ENCODE measurements at regions not wholly inside any gene's neighbourhood (a gene's known extent, or its start where the extent isn't known, plus 50 kb on each side); places are given as distances from the start of the nearest gene placed in this dataset.

- H3K4me3 Mint-ChIP-seq (ENCODE audit: unreplicated experiment) = no peak overlapping the region
- H3K4me1 ChIP-seq (ENCODE audit: insufficient read depth, low read length) = peaks cover 35% of the 10 kb centered on the region
- no peak overlapping the region for H3K9ac ChIP-seq (ENCODE audit: low read length)
- H3K27ac Mint-ChIP-seq (ENCODE audit: unreplicated experiment) = peak overlapping the region; percentile 12
- H3K4me3 ChIP-seq (ENCODE audit: insufficient read depth, low read depth, low read length) = no peak overlapping the region
- no peaks in the 10 kb centered on the region for H4K20me1 ChIP-seq (ENCODE audit: insufficient read depth, low read length)
- H3K9me3 ChIP-seq (ENCODE audit: insufficient read depth, low read depth, low read length) = no peaks in the 10 kb centered on the region
- no peak overlapping the region for H2AFZ ChIP-seq (ENCODE audit: low read depth, low read length)
- FAIRE-seq (no peak), DNase-seq (ENCODE audit: low read depth) (no peak)
- H3K27ac ChIP-seq (ENCODE audit: low read depth, low read length) = no peak overlapping the region
- no peaks in the 10 kb centered on the region for H3K36me3 Mint-ChIP-seq (ENCODE audit: low read depth, unreplicated experiment)
- no peaks in the 10 kb centered on the region for H3K36me3 ChIP-seq (ENCODE audit: insufficient read depth, low read length)
- H3K9me3 Mint-ChIP-seq (ENCODE audit: unreplicated experiment) = peaks cover 4% of the 10 kb centered on the region
- no peak overlapping the region for H3K4me2 ChIP-seq (ENCODE audit: low read length)
- H3K4me1 Mint-ChIP-seq (ENCODE audit: low read depth, unreplicated experiment) = peaks cover 31% of the 10 kb centered on the region
- H3K27me3 ChIP-seq (ENCODE audit: insufficient read depth, low read length) = no peaks in the 10 kb centered on the region
- TF ChIP-seq CTCF (IDR thresholded peaks at IDR 0.05; ENCODE audit: insufficient read depth, low read depth, low read length) (no peak), EZH2 (IDR thresholded peaks at IDR 0.05; ENCODE audit: insufficient read depth, low read length) (no peak)
- H3K79me2 ChIP-seq (ENCODE audit: insufficient read depth, low read length) = no peaks in the 10 kb centered on the region
- peaks cover 3% of the 10 kb centered on the region for H3K27me3 Mint-ChIP-seq (ENCODE audit: low read depth, unreplicated experiment)
Observed at GRCh38 chr15:100718075-100718980, 115.9 kb downstream of the ASB7 start.

GRCh38 chr15:100720406-100720967 is 118.1 kb downstream of the ASB7 start:
- Mint-ChIP-seq H3K27ac (ENCODE audit: unreplicated experiment) (peak overlapping the region; percentile 92), H3K27me3 (ENCODE audit: low read depth, unreplicated experiment) (peaks cover 3% of the 10 kb centered on the region), H3K4me1 (ENCODE audit: low read depth, unreplicated experiment) (peaks cover 39% of the 10 kb centered on the region), H3K36me3 (ENCODE audit: low read depth, unreplicated experiment) (no peaks in the 10 kb centered on the region), H3K9me3 (ENCODE audit: unreplicated experiment) (peaks cover 4% of the 10 kb centered on the region), H3K4me3 (ENCODE audit: unreplicated experiment) (no peak overlapping the region)
- Histone ChIP-seq H2AFZ (ENCODE audit: low read depth, low read length) (peak overlapping the region; percentile 65), H3K9ac (ENCODE audit: low read length) (peak overlapping the region; percentile 80), H3K9me3 (ENCODE audit: insufficient read depth, low read depth, low read length) (no peaks in the 10 kb centered on the region), H3K27me3 (ENCODE audit: insufficient read depth, low read length) (no peaks in the 10 kb centered on the region), H4K20me1 (ENCODE audit: insufficient read depth, low read length) (no peaks in the 10 kb centered on the region), H3K4me2 (ENCODE audit: low read length) (peak overlapping the region; percentile 78), H3K4me1 (ENCODE audit: insufficient read depth, low read length) (peaks cover 41% of the 10 kb centered on the region), H3K27ac (ENCODE audit: low read depth, low read length) (peak overlapping the region; percentile 99), H3K79me2 (ENCODE audit: insufficient read depth, low read length) (no peaks in the 10 kb centered on the region), H3K4me3 (ENCODE audit: insufficient read depth, low read depth, low read length) (peak overlapping the region; percentile 5), H3K36me3 (ENCODE audit: insufficient read depth, low read length) (no peaks in the 10 kb centered on the region)
- FAIRE-seq (no peak), DNase-seq (ENCODE audit: low read depth) (no peak)
- no peak for TF ChIP-seq EZH2 (IDR thresholded peaks at IDR 0.05; ENCODE audit: insufficient read depth, low read length)
- no peak for TF ChIP-seq CTCF (IDR thresholded peaks at IDR 0.05; ENCODE audit: insufficient read depth, low read depth, low read length)
